COLO668 (cell line): ENCODE measurements at regions not wholly inside any gene's neighbourhood (a gene's known extent, or its start where the extent isn't known, plus 50 kb on each side); places are given as distances from the start of the nearest gene placed in this dataset.

Experiments used
- DNase-seq: peaks from one replicate; lab custom pipeline; 2025; ENCODE audit not compliant: unreplicated experiment; lab: John Stamatoyannopoulos, UW

DNA sequence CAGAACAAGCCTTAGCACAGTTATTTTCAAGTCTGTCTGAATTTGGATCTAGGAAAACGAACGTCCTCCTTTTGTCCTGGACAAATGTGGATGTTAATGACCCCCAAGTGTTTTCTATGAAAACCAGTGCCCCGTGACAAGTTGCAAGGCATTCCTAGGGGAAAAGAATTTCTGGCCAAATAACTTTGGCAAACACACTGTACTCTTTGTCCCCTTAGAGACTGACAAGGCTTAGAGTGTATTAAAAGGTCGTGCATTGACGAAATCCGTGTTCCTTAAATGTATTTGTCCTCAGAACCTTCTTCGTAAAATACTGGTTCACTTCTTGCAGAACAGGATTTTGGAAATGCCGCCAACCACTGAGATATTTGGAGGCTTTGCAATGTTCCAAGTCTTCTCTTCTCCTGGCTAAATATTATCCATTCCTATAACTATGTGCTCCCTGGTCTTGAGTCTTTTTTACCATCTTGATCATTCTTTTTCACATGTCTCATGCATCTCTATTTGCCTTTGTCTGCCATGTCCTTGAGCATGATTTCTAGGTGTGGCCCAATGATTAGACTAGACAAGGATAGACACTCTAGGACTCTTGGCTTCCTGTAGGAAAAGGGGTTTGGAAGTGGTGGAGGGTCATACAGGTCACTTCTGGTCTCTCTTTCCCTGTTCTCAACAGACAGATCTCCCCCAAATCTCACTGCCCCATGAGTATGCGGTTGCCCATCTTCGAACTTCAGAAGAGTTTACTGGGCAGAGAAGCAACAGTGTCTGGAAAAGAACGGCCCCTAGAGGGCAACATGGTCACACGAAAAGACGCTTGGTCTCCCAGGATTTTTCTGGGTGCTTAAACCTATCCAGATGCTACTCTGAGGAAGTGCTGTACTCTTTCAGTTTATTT is 117.5 kb downstream of the EDEM1 start:
- DNase-seq, result peak; percentile 38

DNA sequence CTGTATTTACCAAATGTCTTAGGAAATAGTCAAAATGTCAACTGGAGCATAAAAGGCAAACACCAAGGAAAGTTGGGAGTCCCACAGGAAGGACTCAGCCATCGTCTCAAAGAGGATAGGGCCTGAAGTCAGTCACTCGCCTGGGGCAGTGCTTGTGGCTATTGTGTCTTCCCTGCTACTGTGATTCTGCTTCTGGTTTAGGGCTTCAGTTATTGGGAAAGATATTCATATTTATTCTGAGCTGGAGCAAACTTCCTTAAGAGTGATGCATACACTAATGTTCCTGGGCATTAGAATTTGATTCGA is 118.1 kb downstream of the EDEM1 start:
- DNase-seq, result no peak

GRCh38 chr3:5309171-5309570 is 121.7 kb downstream of the EDEM1 start:
- DNase-seq, result no peak

GRCh38 chr3:5309602-5310001 is 122.1 kb downstream of the EDEM1 start:
- no peak for DNase-seq

DNA sequence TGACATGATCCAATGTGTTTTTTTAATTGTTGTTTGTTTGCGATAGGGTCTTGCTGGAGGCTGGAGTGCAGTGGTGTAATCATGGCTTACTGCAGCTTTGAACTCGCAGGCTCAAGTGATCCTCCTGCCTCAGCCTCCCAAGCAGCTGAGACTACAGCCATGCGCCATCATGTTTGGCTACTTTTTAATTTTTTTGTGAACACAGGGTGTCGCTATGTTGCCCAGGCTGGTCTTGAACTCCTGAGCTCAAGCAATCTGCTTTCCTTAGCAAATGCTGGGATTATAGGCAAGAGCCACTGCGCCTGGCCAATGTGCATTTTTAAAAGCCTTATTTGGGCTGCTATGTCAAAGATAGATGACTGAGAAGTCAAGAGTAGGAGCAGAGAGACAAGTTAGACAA is 123.0 kb downstream of the EDEM1 start:
- DNase-seq, result no peak

- no peak for DNase-seq
Measured at GRCh38 chr3:5312290-5312689, 124.8 kb downstream of the EDEM1 start.

DNA sequence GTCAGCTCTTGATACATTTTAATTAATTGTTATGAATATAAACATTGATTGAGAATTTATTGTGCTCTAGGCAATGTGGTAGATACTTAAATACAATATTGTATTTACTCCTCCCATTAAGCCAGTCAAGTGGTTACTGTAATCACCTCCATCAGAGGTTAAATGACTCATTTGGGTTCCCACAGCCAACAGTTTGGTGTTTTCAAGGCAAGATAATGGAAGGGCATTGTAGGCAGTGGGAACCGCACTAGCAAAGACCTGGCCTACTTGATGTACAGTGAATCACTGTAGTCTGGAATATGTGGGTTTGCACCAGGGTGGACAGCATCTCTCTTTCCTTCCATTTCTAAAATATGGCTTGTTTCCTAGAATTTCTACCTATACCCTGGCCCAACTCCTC is 127.4 kb downstream of the EDEM1 start:
- no peak for DNase-seq

- no peak for DNase-seq
Measured at GRCh38 chr3:5317557-5317956, 130.1 kb downstream of the EDEM1 start.

GRCh38 chr3:5319454-5319853 is 131.9 kb downstream of the EDEM1 start:
- no peak for DNase-seq

DNA sequence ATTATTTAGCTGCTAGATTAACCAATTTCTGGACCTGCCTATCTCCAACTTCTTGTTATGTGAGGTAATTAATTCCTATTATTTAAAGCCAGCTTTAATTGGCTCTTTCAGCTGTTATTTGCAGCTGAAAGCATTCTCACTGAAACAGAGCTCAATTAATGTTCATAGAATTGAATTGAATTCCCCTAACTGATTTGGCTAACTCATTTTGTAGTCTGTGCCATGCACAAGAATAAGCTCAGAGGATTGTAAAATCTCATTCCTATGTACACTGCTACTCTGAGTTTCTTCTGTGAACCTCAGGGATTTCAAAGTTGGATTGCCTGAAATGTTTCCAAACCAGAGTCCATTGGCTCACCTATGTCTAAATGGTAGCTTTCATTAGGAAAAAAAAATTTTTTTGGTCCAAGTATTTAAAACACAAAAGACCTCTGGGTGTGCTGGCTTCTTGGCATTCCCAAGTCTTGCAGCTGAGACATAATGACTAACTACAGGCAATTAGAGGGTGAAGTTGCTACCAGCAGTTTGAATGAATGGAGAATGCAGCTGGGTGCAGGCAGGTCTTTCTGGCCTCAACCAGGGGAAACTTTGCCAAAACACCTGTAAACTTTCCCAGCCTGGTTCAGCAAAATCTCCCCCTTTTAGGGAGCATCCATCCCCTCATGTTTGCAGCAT is 134.3 kb downstream of the EDEM1 start:
- DNase-seq, result no peak

DNA sequence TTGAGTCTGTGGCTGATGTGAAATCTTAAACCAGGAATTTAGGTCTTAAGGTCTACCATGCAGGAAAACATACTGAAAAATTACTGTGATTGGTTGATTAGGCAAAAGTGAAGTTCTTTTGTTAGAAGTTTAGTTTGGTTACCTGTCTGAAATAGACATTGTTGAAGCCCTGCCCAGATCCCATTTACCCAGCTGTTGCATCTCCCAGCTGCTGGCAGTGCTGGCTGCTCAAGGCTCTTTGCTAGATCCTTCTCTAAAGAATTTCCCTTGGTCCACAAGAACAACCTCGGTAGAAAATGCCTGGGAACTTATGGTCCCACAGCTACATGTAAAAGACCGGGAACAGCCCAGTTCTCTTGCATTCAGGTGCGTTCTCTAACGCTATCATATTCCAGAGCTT is 137.3 kb downstream of the EDEM1 start:
- no peak for DNase-seq

- DNase-seq, result no peak
Measured at GRCh38 chr3:5330152-5330810, 142.8 kb downstream of the EDEM1 start.

- DNase-seq, result no peak
Measured at GRCh38 chr3:5331567-5332269, 144.2 kb downstream of the EDEM1 start.

GRCh38 chr3:5332270-5332956 is 144.9 kb downstream of the EDEM1 start:
- peak; percentile 5 for DNase-seq

DNA sequence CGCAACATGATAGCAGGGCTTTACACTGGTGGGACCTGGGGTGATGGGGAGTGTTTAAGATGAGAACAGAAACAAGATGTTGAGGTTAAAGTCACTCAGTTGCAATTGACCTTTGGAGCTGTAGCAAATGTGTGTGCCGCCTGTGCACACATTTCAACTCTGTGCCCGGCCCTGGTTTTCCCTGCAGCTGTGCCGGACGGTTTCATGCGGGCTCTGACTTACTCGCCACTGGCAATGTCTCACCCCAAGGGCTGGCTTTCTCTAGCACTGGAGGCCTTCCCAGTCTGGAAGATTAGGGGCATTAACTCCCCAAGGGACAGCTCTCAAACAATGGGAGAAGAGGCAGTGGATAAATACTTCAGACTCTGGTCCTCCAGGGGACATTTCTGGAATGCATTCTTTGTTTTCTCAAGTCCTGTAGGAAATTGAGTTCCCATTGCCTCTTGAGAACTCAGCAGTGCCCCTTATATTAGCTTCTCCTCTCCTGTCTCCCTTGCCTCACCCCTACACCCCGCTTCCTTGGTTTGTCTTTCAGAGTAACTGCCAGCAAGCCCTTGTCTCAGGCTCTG is 152.5 kb downstream of the EDEM1 start:
- DNase-seq, result peak; percentile 51

DNA sequence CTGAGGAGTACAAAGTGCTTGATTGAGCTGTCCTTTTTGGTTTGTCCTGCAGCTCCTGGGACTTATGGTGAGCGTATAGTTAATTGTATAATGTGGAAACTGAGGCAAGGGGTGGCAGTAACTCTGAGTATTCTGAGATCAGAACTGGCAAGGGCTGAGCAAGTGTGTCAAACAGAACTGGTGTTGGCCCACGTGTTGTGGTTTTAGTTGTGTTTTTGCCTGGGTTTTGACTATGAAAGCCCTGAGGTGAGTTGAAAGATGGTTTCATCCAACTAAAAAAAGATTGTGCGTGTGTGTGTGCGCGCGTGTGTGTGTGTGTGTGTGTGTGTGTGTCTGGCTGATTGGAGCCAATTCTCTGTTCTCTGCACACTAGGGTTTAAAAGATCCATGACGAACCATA is 154.1 kb downstream of the EDEM1 start:
- no peak for DNase-seq

DNA sequence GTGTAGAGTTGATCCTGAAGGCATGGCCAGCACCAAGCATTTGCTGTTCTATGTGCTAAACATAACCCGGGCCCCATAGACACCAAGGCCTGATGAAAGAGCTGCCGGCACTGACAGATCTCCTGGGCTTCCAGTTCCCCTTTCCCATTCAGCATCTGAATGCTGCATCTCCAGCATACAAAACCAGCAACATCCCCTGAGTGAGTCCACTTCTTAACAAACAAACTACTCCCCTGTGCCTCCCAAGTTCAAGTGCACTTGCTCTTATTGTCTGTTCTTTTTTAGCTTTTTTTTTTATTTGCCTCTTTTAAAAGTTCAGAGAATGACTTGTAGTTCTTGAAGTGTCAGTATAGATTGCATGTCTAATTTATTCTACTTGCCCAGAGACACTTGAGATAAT is 156.0 kb downstream of the EDEM1 start:
- no peak for DNase-seq

DNA sequence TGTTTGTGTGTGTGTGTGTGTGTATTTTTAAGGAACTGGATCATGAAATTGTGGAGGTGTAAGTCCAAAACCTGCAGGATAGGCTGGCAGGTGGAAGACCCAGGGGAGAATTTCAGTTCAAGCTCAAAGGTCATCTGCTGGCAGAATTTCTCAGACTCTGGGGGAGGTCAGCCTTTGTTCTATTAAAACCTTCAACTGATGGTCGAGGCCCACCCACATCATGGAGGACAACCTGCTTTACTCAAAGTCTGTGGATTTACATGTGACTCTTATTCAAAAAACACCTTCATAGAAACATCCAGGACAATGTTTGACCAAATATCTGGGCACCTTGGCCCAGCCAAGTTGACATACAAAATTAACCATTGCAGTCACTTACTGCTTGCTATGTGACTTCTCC is 157.2 kb downstream of the EDEM1 start:
- peak; percentile 2 for DNase-seq

- DNase-seq, result no peak
Measured at GRCh38 chr3:5347486-5347885, 160.0 kb downstream of the EDEM1 start.

DNA sequence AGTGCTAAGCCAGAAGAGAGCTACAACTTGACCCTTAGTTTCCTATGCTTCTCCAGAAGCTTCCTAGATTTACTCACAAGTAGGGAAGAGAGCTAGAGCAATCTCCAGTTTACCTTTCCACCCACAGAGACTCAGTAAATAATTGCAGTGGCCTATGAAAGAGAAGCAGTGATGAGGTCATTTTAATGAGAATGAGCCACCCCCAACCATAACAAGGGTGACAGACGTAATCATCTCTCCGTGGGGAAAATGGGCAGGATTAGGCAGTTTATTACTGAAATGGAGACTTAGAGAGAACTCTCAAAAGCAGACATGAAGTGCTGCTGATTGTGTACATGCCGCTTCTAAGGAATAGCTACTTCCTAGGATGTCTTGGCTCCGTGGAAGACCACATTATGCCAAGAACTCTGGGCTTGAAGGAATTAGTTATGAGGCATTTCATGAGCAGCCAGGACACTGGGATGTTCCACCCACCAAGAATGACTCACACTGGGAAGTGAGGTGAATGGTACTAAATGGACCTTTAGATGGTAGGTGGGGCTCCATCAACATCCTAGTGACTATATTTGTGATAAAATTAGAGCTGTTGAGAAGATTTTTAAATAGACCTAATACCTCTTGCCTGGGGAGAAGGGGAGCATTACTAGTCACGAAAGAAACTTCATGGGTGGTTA is 160.9 kb downstream of the EDEM1 start:
- no peak for DNase-seq
